NCI-H1417 treated with DMSO at 0.1 percent for 48 hours (cell line): ENCODE measurements at regions not wholly inside any gene's neighbourhood (a gene's known extent, or its start where the extent isn't known, plus 50 kb on each side); places are given as distances from the start of the nearest gene placed in this dataset.

Experiments used
- DNase-seq: peaks from one replicate; lab custom pipeline; 2025; lab: John Stamatoyannopoulos, UW

GRCh38 chr7:18413447-18413846, 82.1 kb upstream of the HDAC9 start:
- no peak for DNase-seq

DNA sequence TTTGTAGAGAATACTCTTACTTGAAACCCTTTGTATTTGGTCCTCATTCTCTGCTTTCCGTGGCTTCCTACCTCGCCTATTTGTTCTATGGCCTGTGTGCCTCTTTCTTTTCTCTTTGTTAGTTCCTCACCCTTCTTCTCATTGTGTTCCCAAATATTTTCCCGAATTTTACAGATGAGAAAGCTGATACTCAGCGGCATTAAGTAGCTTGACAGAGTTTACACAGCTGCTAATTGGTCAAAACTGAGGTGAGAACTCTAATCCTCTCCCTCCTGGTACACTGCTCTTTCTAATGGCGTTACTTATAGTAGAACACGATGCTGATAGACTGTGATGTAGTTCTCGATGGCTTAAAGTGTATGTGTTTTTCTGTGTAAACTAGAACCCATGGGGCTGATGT, 80.7 kb upstream of the HDAC9 start:
- no peak for DNase-seq

DNA sequence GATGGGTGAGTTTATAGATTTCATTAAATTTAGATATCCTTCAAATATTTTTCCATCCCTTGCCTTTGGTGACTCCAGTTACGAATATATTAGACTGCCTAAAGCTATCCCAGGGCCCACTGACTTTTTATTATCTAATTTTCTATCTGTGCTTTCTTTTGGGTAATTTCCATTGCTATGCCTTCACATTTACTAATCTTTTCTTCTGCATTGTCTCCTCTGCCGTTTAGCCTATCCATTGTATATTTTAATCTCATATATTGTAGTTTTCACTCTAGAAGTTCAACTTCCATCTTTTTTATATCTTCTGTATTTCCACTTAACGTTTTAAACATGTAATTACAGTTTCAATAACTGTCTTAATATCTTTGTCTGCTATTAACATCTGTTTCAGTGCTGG, 78.6 kb upstream of the HDAC9 start:
- no peak for DNase-seq

DNA sequence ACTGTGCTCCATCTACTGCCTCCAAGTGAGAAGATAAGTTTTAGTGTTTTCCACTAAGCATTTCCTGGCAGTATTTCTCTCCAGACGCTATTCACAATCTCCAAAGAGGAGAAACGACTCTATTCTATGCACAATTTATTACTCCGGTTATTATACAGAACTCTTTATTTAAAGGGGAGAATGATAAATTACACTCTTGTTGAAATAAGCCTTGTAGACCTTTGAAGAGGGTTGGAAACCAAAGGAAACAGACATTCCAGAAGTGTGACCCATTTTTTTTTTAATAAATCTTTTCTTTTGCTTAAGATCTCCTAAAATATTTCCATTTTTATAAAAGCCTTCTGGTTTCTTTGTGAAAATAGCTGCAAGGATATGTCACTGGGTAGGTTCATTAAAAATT, 76.1 kb upstream of the HDAC9 start:
- no peak for DNase-seq

DNA sequence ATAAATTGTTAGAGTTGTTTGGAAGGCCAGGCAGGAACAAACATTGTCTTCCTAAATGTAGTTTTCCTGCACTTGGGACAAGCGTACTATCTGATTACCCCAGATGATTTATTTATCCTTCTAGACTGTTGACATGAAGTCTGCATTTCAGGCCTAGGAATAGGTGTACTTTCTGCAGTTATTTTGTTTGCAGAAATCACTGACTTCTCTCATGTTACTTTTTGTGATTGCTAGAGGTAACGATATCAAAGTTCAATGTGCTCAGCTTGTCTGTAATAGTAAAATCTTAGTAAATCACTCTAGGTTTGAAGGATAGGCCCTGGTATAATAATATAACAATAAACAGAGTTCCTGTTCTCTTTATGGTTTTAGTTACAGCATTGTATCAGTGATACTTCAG, 75.4 kb upstream of the HDAC9 start:
- no peak for DNase-seq

DNA sequence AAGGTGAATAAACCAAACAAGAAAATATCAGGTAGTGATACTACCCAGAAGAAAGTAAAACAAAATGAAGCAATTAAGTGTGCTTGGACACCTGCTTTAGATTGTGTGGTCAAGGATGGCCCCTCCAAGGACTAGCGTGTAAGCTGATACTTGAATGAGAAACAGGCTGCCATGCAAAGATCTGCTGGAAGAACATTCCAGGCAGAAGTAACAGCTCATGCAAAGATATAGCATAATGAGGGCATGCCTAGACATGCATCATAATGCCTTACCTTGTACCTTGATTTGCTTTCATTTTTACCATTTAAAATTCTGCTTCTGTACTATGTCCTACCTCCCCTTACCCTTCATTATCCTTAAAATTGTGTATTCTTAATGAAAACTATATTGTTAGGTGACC, 74.8 kb upstream of the HDAC9 start:
- no peak for DNase-seq

DNA sequence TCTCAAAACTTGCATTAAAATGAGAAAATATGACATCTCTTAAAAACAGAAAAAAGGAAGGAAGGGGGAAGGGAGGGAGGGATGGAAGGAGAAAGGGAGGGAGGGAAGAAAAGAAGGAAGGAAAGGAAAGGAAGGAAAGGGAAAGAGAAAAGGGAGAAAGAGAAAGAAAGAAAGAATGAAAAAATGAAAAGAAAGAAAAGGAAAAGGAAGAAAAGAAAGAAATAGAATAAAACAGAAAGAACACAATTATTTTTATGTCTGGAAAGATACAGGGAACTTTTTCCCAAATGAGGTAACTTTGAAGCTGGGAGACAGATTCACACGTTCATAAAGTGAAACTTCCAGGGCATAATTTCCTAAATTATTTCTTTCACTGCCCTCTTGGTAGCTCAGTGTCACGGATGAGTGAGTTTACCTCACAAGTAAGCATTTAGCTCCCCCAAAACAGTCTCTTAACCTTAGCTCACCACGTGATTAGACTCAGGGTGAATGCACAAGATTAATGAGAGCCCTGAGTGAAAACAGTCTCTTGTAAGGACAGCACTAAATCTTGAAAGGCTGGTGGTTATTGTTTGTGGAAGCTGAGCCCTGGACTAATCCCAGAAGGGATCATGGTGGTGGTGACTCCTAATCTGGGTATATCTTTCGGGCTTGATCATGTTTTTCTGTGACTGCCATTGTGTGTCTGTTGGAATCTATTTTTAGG, 74.1 kb upstream of the HDAC9 start:
- DNase-seq: no peak

DNA sequence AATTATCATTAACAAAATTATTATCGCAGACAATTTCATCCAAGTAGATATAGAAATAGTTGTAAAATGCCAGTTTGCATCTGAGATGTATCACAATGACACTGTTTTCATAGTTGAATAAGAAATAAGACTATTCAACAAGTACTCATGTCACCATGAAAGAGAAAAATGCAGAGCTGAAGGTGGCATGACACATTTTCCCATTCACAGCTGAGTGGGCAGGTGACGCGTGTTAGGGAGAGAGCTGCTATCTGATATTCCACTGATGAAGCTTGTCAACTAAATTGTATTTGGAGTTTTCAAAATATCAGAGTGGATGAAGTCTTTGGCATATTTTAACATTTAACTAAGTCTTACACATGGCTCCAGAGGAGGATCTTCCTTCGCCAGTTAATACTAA, 70.3 kb upstream of the HDAC9 start:
- DNase-seq: no peak

DNA sequence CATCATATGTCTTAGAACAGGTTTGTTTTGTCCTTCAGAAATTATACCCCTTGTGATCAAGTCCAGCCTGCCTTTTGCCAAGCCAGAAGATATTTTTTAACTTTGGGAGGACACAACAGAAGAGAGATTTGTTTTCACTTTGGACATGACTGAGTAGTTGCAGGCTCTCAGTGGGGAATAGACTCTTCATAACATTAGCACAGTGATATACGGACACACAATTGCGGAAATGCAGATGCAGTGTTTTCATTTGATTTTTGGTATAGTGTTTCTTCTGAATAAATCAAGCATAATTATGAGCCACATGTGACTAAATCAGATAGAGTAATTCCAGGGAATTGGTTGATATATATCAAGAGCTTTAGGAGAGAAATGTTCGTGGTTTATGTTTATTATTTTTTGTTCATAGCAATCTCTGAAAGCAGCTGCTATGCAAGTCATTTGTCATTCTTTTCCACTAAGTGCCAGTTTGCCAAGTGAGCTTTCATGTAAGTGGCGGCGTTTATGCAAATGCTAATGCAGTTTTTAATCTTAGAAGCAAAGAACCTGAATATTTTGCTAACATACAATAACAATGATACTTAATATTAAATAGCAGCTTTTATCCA, 69.6 kb upstream of the HDAC9 start:
- DNase-seq: no peak

- no peak for DNase-seq
These were observed 68.9 kb upstream of the HDAC9 start for GRCh38 chr7:18426564-18427226.

GRCh38 chr7:18429547-18429946, 66.0 kb upstream of the HDAC9 start:
- DNase-seq: no peak

GRCh38 chr7:18430810-18431209, 64.7 kb upstream of the HDAC9 start:
- no peak for DNase-seq

- DNase-seq: no peak
These were observed 61.4 kb upstream of the HDAC9 start for GRCh38 chr7:18434171-18434570.

GRCh38 chr7:18437101-18437500, 58.4 kb upstream of the HDAC9 start:
- DNase-seq: no peak

GRCh38 chr7:18440934-18441333, 54.6 kb upstream of the HDAC9 start:
- DNase-seq: no peak

DNA sequence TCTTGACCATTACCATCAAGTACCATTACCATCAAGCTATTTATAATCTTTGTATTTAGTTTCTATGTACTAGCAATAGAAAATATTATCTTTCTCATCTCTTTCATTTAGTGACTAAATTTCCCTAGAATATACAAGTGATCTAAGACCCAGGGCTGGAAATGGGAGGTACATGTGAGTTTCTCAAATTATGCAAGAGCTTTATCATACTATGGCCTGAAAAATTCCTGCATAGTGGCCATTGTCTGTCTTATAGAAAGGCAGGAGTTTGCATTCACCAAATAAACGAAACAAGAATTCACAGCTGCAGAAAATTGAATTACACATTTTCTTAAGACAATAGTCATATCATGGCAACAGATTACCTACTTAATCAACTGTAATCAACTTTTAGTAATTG, 50.7 kb upstream of the HDAC9 start:
- DNase-seq: no peak

DNA sequence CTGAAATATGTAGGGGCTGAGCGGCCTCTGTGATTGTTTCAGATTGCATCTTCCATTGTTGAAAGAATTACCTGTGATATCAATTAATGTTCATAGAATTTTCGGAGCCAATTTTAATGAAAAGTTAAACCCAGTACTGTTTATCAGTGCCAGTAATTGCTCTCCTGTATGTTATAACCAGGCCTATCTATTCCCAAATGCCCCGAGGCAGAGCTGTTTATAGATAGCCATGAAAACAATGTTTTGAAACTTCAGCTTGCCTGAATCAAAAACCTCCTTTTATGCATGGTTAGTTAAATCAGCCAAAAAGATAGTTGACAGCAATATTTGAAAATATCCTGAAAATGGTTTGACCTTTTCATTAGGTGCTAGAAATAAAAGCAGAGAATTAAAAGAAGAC, 50.1 kb upstream of the HDAC9 start:
- no peak for DNase-seq
